COLO829 (cell line): ENCODE measurements at regions not wholly inside any gene's neighbourhood (a gene's known extent, or its start where the extent isn't known, plus 50 kb on each side); places are given as distances from the start of the nearest gene placed in this dataset.
A peak's percentile ranks its signal among the peaks of the same experiment; 100 is the strongest.

Source experiments
- DNase-seq: peaks from one replicate; pipeline ENCODE4 v3.0.0; 2012; ENCODE audit warnings: low spot score

GRCh38 chr10:44822966-44823365 is 88.2 kb upstream of the TMEM72 start:
- DNase-seq: no peak

GRCh38 chr10:44824607-44825006 is 86.5 kb upstream of the TMEM72 start:
- no peak for DNase-seq

GRCh38 chr10:44827431-44828006 is 83.6 kb upstream of the TMEM72 start:
- DNase-seq: no peak

GRCh38 chr10:44828508-44829142 is 82.5 kb upstream of the TMEM72 start:
- DNase-seq: no peak

GRCh38 chr10:44829426-44829825 is 81.7 kb upstream of the TMEM72 start:
- DNase-seq: no peak

GRCh38 chr10:44830022-44830421 is 81.1 kb upstream of the TMEM72 start:
- no peak for DNase-seq

- no peak for DNase-seq
Measured at GRCh38 chr10:44831581-44831980, 79.6 kb upstream of the TMEM72 start.

GRCh38 chr10:44832595-44833390 is 78.3 kb upstream of the TMEM72 start:
- no peak for DNase-seq

GRCh38 chr10:44834131-44834530 is 77.0 kb upstream of the TMEM72 start:
- DNase-seq: no peak

GRCh38 chr10:44835300-44835699 is 75.8 kb upstream of the TMEM72 start:
- no peak for DNase-seq

GRCh38 chr10:44843484-44843883 is 67.7 kb upstream of the TMEM72 start:
- no peak for DNase-seq

- no peak for DNase-seq
Measured at GRCh38 chr10:44845361-44846175, 65.6 kb upstream of the TMEM72 start.

- DNase-seq: no peak
Measured at GRCh38 chr10:44847110-44847509, 64.0 kb upstream of the TMEM72 start.

GRCh38 chr10:44848211-44848610 is 62.9 kb upstream of the TMEM72 start:
- no peak for DNase-seq

GRCh38 chr10:44849936-44850335 is 61.2 kb upstream of the TMEM72 start:
- DNase-seq: no peak

- DNase-seq: no peak
Measured at GRCh38 chr10:44850356-44850934, 60.7 kb upstream of the TMEM72 start.

GRCh38 chr10:44851413-44851812 is 59.7 kb upstream of the TMEM72 start:
- DNase-seq: no peak

GRCh38 chr10:44851881-44852280 is 59.3 kb upstream of the TMEM72 start:
- no peak for DNase-seq

- DNase-seq: no peak
Measured at GRCh38 chr10:44853148-44853734, 57.9 kb upstream of the TMEM72 start.

- DNase-seq: no peak
Measured at GRCh38 chr10:44853796-44854195, 57.3 kb upstream of the TMEM72 start.

GRCh38 chr10:44854693-44855350 is 56.3 kb upstream of the TMEM72 start:
- DNase-seq: peak; percentile 47
